ENCODE measurements at regions not wholly inside any gene's neighbourhood (a gene's known extent, or its start where the extent isn't known, plus 50 kb on each side); places are given as distances from the start of the nearest gene placed in this dataset.
"Not testable (repeated sequence)": the region's sequence is repeated elsewhere in the genome, so short reads cannot be mapped to it uniquely, and the experiment has no call there.

- no peaks in the 10 kb centered on the region for H3K4me1 Mint-ChIP-seq
- no peaks in the 10 kb centered on the region for H3K27me3 Mint-ChIP-seq
- H3K27ac Mint-ChIP-seq = no peak overlapping the region
- H3K4me3 Mint-ChIP-seq = no peak overlapping the region
- no peaks in the 10 kb centered on the region for H3K36me3 Mint-ChIP-seq
- peaks cover 3 to 16% (median 7%) of the 10 kb centered on the region in 3 donors for H3K9me3 Mint-ChIP-seq
Measured at GRCh38 chr13:55000043-55000442, 1971.4 kb downstream of the OLFM4 start.

- no peak overlapping the region for H3K4me3 Mint-ChIP-seq
- H3K27ac Mint-ChIP-seq = no peak overlapping the region
- H3K36me3 Mint-ChIP-seq = no peaks in the 10 kb centered on the region
- no peaks in the 10 kb centered on the region for H3K27me3 Mint-ChIP-seq
- H3K4me1 Mint-ChIP-seq = no peaks in the 10 kb centered on the region
- H3K9me3 Mint-ChIP-seq = peaks cover 4 to 16% (median 8%) of the 10 kb centered on the region in 3 donors
Measured at GRCh38 chr13:55000844-55001243, 1972.2 kb downstream of the OLFM4 start.

- H3K27ac Mint-ChIP-seq = no peak overlapping the region
- H3K4me1 Mint-ChIP-seq = no peaks in the 10 kb centered on the region
- H3K4me3 Mint-ChIP-seq = no peak overlapping the region
- no peaks in the 10 kb centered on the region for H3K36me3 Mint-ChIP-seq
- H3K9me3 Mint-ChIP-seq = peaks cover 5 to 12% (median 9%) of the 10 kb centered on the region in 3 donors
- H3K27me3 Mint-ChIP-seq = no peaks in the 10 kb centered on the region
Measured at GRCh38 chr13:55001881-55002280, 1973.3 kb downstream of the OLFM4 start.

- Mint-ChIP-seq H3K4me1 (no peaks in the 10 kb centered on the region), H3K27me3 (no peaks in the 10 kb centered on the region)
Measured at GRCh38 chr13:55007681-55008080, 1979.1 kb downstream of the OLFM4 start.

GRCh38 chr13:55013051-55013450, 1984.4 kb downstream of the OLFM4 start:
- Mint-ChIP-seq H3K27ac (no peak overlapping the region), H3K4me1 (no peaks in the 10 kb centered on the region), H3K4me3 (no peak overlapping the region), H3K36me3 (peaks cover 2% of the 10 kb centered on the region), H3K27me3 (no peaks in the 10 kb centered on the region), H3K9me3 (peaks cover 2 to 16% (median 5%) of the 10 kb centered on the region in 3 donors)

More at GRCh38 chr13:55007681-55008080, 1979.1 kb downstream of the OLFM4 start:
- Mint-ChIP-seq H3K9me3 (peaks cover 5 to 8% (median 6%) of the 10 kb centered on the region in 3 donors), H3K27ac (no peak overlapping the region), H3K36me3 (no peaks in the 10 kb centered on the region), H3K4me3 (no peak overlapping the region)

GRCh38 chr13:55029280-55029679, 2000.7 kb downstream of the OLFM4 start:
- no peaks in the 10 kb centered on the region for H3K4me1 Mint-ChIP-seq
- H3K27me3 Mint-ChIP-seq = no peaks in the 10 kb centered on the region
- no peak overlapping the region for H3K27ac Mint-ChIP-seq
- H3K36me3 Mint-ChIP-seq = no peaks in the 10 kb centered on the region
- no peak overlapping the region for H3K4me3 Mint-ChIP-seq
- peaks cover 5 to 18% (median 9%) of the 10 kb centered on the region in 3 donors for H3K9me3 Mint-ChIP-seq

- H3K4me3 Mint-ChIP-seq = no peak overlapping the region
- H3K36me3 Mint-ChIP-seq = no peaks in the 10 kb centered on the region
- no peaks in the 10 kb centered on the region for H3K27me3 Mint-ChIP-seq
- H3K4me1 Mint-ChIP-seq = no peaks in the 10 kb centered on the region
- peaks cover 0 to 2% (median 1%) of the 10 kb centered on the region in 3 donors for H3K9me3 Mint-ChIP-seq
- no peak overlapping the region for H3K27ac Mint-ChIP-seq
Measured at GRCh38 chr13:55038230-55038629, 2009.6 kb downstream of the OLFM4 start.

GRCh38 chr13:55053891-55054550, 2025.4 kb downstream of the OLFM4 start:
- not testable (repeated sequence) for H3K27me3 Mint-ChIP-seq, H3K36me3 Mint-ChIP-seq, H3K4me3 Mint-ChIP-seq, H3K4me1 Mint-ChIP-seq, H3K27ac Mint-ChIP-seq
- peaks cover 2 to 13% (median 8%) of the 10 kb centered on the region in 3 donors for H3K9me3 Mint-ChIP-seq

GRCh38 chr13:55055666-55056065, 2027.1 kb downstream of the OLFM4 start:
- H3K27ac Mint-ChIP-seq, H3K4me3 Mint-ChIP-seq, H3K36me3 Mint-ChIP-seq, H3K4me1 Mint-ChIP-seq, H3K9me3 Mint-ChIP-seq, H3K27me3 Mint-ChIP-seq: not testable (repeated sequence)

GRCh38 chr13:55062662-55063061, 2034.0 kb downstream of the OLFM4 start:
- Mint-ChIP-seq H3K4me1 (peaks cover 0 to 2% (median 0%) of the 10 kb centered on the region in 3 donors), H3K27ac (no peak overlapping the region), H3K27me3 (no peaks in the 10 kb centered on the region), H3K36me3 (no peaks in the 10 kb centered on the region), H3K9me3 (peaks cover 1 to 10% (median 1%) of the 10 kb centered on the region in 3 donors), H3K4me3 (no peak overlapping the region)

GRCh38 chr13:55067946-55068345, 2039.3 kb downstream of the OLFM4 start:
- Mint-ChIP-seq H3K9me3 (peaks cover 0 to 1% (median 0%) of the 10 kb centered on the region in 3 donors), H3K4me3 (no peak overlapping the region), H3K36me3 (no peaks in the 10 kb centered on the region), H3K4me1 (no peaks in the 10 kb centered on the region), H3K27me3 (no peaks in the 10 kb centered on the region), H3K27ac (no peak overlapping the region)

- Mint-ChIP-seq H3K4me3 (no peak overlapping the region), H3K9me3 (peaks cover 0 to 2% (median 1%) of the 10 kb centered on the region in 3 donors), H3K4me1 (no peaks in the 10 kb centered on the region), H3K27ac (no peak overlapping the region), H3K27me3 (no peaks in the 10 kb centered on the region), H3K36me3 (no peaks in the 10 kb centered on the region)
Measured at GRCh38 chr13:55069746-55070145, 2041.1 kb downstream of the OLFM4 start.

GRCh38 chr13:55073000-55073399, 2044.4 kb downstream of the OLFM4 start:
- no peak overlapping the region for H3K27ac Mint-ChIP-seq
- H3K4me1 Mint-ChIP-seq = no peaks in the 10 kb centered on the region
- H3K36me3 Mint-ChIP-seq = no peaks in the 10 kb centered on the region
- H3K9me3 Mint-ChIP-seq = peaks cover 0 to 5% (median 0%) of the 10 kb centered on the region in 3 donors
- no peak overlapping the region for H3K4me3 Mint-ChIP-seq
- H3K27me3 Mint-ChIP-seq = no peaks in the 10 kb centered on the region

GRCh38 chr13:55084630-55085029, 2056.0 kb downstream of the OLFM4 start:
- no peaks in the 10 kb centered on the region for H3K27me3 Mint-ChIP-seq
- no peak overlapping the region for H3K27ac Mint-ChIP-seq
- no peak overlapping the region for H3K4me3 Mint-ChIP-seq
- peaks cover 0 to 19% (median 2%) of the 10 kb centered on the region in 3 donors for H3K9me3 Mint-ChIP-seq
- H3K4me1 Mint-ChIP-seq = no peaks in the 10 kb centered on the region
- H3K36me3 Mint-ChIP-seq = peaks cover 1% of the 10 kb centered on the region

GRCh38 chr13:55087085-55087484, 2053.6 kb upstream of the PRR20A start:
- peaks cover 0 to 12% (median 2%) of the 10 kb centered on the region in 3 donors for H3K9me3 Mint-ChIP-seq
- peaks cover 1% of the 10 kb centered on the region for H3K36me3 Mint-ChIP-seq

GRCh38 chr13:55090612-55091011, 2050.1 kb upstream of the PRR20A start:
- Mint-ChIP-seq H3K4me1 (no peaks in the 10 kb centered on the region), H3K27me3 (no peaks in the 10 kb centered on the region), H3K9me3 (peaks cover 0 to 4% (median 0%) of the 10 kb centered on the region in 3 donors), H3K36me3 (no peaks in the 10 kb centered on the region), H3K27ac (no peak overlapping the region), H3K4me3 (no peak overlapping the region)

More at GRCh38 chr13:55087085-55087484, 2053.6 kb upstream of the PRR20A start:
- Mint-ChIP-seq H3K27me3 (no peaks in the 10 kb centered on the region), H3K4me1 (no peaks in the 10 kb centered on the region), H3K4me3 (no peak overlapping the region), H3K27ac (no peak overlapping the region)

Data from IgD-negative memory B cell (primary cell).